ENCODE measurements at regions not wholly inside any gene's neighbourhood (a gene's known extent, or its start where the extent isn't known, plus 50 kb on each side); places are given as distances from the start of the nearest gene placed in this dataset.

DNA sequence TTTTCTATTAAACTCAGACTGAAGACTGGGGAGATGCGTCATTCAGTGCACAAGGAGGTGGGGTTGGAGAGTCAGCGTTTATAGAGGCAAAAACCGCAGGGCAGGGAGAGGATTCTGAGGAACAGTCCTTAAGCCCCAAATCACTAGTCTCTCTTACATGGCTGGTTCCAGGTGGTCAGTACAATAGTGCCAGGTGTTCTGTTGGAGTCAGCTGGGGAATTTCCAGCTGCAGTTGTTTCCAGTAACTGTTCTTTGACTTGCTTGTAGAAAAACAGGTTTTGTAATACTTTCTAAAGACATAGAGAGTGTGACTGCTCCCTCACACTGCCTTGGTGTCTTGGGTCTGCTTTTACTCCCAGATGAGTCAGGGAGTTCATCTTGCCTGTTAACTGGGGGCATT is 192.2 kb downstream of the TMTC3 start:
- Histone ChIP-seq H3K27ac (peak overlapping the region in 2 of 5 donors; percentile 17 to 53), H3K4me1 (peaks cover 0 to 13% (median 3%) of the 10 kb centered on the region in 4 donors)
- WGBS, 5 donors = 53 to 79% (median 57%) methylated on average over 3 of the region's 3 CpGs

DNA sequence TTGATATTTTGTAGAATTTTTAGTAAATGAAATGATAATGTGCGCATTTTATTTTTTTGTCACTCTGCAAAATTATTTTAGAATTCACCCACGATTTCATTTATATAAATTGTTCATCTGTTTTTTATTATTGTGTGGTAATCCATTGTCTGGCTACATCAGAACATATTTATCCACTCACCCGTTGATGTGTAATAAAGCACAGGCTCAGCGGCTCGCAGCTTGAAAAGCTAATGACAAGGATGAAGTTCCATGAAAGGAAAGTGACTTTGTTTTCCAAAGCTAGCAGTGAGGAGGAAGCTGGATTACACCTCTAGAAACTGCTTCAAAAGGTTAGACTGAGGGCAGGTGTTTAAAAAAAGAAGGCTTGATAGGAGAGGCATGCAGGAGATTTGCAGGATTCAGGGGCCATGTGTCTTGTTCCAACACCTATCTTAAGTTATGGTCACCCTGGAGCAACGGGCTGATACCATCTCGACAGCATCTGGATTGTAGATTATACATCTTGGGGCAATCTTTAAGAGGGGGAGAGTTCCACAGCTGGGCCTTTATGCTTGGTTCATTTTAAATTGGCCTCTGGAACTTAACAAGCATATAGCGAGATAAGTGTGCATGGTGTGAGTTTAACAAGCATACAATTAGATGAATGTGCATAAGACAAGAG is 194.1 kb downstream of the TMTC3 start:
- intact Hi-C loops (cut with DNase I; ENCODE audit: low total_unique reads) = no loop called here

More for the DNA sequence above, 192.2 kb downstream of the TMTC3 start:
- H3K9me3 ChIP-seq = no peaks in the 10 kb centered on the region
- TF ChIP-seq EP300 (IDR thresholded peaks at IDR 0.05) (no peak), POLR2AphosphoS5 (IDR thresholded peaks at IDR 0.05) (no peak), POLR2A (IDR thresholded peaks at IDR 0.05) (no peak)
- TF ChIP-seq, protein P1, sequence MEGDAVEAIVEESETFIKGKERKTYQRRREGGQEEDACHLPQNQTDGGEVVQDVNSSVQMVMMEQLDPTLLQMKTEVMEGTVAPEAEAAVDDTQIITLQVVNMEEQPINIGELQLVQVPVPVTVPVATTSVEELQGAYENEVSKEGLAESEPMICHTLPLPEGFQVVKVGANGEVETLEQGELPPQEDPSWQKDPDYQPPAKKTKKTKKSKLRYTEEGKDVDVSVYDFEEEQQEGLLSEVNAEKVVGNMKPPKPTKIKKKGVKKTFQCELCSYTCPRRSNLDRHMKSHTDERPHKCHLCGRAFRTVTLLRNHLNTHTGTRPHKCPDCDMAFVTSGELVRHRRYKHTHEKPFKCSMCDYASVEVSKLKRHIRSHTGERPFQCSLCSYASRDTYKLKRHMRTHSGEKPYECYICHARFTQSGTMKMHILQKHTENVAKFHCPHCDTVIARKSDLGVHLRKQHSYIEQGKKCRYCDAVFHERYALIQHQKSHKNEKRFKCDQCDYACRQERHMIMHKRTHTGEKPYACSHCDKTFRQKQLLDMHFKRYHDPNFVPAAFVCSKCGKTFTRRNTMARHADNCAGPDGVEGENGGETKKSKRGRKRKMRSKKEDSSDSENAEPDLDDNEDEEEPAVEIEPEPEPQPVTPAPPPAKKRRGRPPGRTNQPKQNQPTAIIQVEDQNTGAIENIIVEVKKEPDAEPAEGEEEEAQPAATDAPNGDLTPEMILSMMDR (IDR thresholded peaks at IDR 0.05) = no peak
- intact Hi-C loops (cut with DNase I; ENCODE audit: low total_unique reads) = no loop called here
- H3K36me3 ChIP-seq = no peaks in the 10 kb centered on the region
- H3K4me3 ChIP-seq = no peak overlapping the region
- peak; percentile 26 to 46 for DNase-seq
- no peaks in the 10 kb centered on the region for H3K27me3 ChIP-seq

DNA sequence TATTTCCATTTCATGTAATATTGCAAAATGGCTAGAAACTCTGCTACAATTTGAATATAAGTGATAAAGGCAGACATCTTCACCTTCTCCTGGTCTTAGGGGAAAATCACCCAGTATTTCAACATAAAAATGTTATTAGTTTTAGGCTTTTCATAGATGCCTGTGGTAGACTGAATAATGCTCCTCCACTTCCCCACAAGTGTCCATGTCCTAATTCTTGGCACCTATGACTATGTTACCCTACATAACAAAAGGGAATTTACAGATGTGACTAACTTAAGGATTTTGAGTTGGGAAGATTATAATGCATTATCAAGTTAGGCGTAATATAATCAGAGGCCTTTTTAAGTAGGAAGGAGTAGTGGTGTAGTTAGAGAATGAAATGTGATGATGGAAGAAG is 196.4 kb downstream of the TMTC3 start:
- intact Hi-C loops (cut with DNase I; ENCODE audit: low total_unique reads) = no loop called here
- Histone ChIP-seq H3K27ac (no peak overlapping the region), H3K4me1 (peaks cover 0 to 13% (median 3%) of the 10 kb centered on the region in 4 donors), H3K36me3 (no peaks in the 10 kb centered on the region), H3K4me3 (no peak overlapping the region), H3K9me3 (no peaks in the 10 kb centered on the region), H3K27me3 (no peaks in the 10 kb centered on the region)
- TF ChIP-seq EP300 (IDR thresholded peaks at IDR 0.05) = no peak
- TF ChIP-seq, protein P1 (IDR thresholded peaks at IDR 0.05) = no peak
- no peak for TF ChIP-seq POLR2A (IDR thresholded peaks at IDR 0.05)
- no peak for TF ChIP-seq POLR2AphosphoS5 (IDR thresholded peaks at IDR 0.05)
- no peak for DNase-seq
- 0 to 2% (median 0%) methylated on average over 1 of the region's 1 CpG for WGBS, 5 donors

More for the DNA sequence above, 194.1 kb downstream of the TMTC3 start:
- Histone ChIP-seq H3K27ac (no peak overlapping the region), H3K4me3 (no peak overlapping the region), H3K36me3 (no peaks in the 10 kb centered on the region), H3K27me3 (no peaks in the 10 kb centered on the region), H3K9me3 (no peaks in the 10 kb centered on the region), H3K4me1 (peaks cover 0 to 13% (median 3%) of the 10 kb centered on the region in 4 donors)
- no peak for DNase-seq
- 66 to 73% (median 67%) methylated on average over 8 of the region's 8 CpGs for WGBS, 5 donors
- TF ChIP-seq, protein P1 (IDR thresholded peaks at IDR 0.05) = no peak
- no peak for TF ChIP-seq POLR2A (IDR thresholded peaks at IDR 0.05)

DNA sequence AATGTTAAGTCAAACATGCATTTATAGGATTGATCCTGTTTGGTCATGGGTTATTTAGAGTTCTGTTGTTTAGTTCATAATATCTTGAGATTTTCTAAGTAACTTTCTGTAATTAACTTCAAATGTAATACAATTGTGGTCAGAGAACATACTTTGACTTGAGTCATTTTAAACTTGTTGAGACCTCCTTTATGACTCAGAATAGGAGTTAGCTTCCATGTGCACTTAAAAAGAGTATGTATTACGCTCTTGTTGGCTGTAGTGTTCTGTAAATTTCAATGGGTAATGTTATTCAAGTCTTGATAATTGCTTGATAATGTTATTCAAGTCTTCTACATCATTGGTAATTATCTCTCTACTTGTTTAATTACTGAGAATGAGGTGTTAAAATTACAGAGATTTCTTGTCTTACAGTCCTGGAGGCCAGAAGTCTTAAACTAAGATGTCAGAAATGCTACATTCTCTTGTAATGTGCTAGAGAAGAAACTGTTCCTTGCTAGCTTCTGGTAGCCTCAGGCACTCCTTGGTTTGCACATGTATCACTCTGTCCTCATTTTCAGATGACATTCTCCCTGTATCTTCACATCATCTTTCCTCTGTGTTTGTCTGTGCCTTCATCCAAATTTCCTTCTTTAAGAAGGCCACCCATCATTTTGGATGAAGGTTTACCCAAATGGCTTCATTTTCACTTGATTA is 197.3 kb downstream of the TMTC3 start:
- H3K4me1 ChIP-seq = peaks cover 0 to 5% (median under 1%) of the 10 kb centered on the region in 4 donors
- H3K36me3 ChIP-seq = no peaks in the 10 kb centered on the region
- no peak overlapping the region for H3K27ac ChIP-seq
- intact Hi-C loops (cut with DNase I; ENCODE audit: low total_unique reads) = no loop called here
- H3K4me3 ChIP-seq = no peak overlapping the region
- no peaks in the 10 kb centered on the region for H3K9me3 ChIP-seq
- TF ChIP-seq, protein P1 (IDR thresholded peaks at IDR 0.05) = no peak
- TF ChIP-seq POLR2AphosphoS5 (IDR thresholded peaks at IDR 0.05) = no peak
- no peak for TF ChIP-seq EP300 (IDR thresholded peaks at IDR 0.05)
- no peak for TF ChIP-seq POLR2A (IDR thresholded peaks at IDR 0.05)
- WGBS, 5 donors = 82 to 93% (median 91%) methylated on average over 1 of the region's 1 CpG
- H3K27me3 ChIP-seq = no peaks in the 10 kb centered on the region
- no peak for DNase-seq

Measured in stomach (tissue), 8 donors.